ENCODE measurements at regions not wholly inside any gene's neighbourhood (a gene's known extent, or its start where the extent isn't known, plus 50 kb on each side); places are given as distances from the start of the nearest gene placed in this dataset.
"Not testable (repeated sequence)": the region's sequence is repeated elsewhere in the genome, so short reads cannot be mapped to it uniquely, and the experiment has no call there.

DNA sequence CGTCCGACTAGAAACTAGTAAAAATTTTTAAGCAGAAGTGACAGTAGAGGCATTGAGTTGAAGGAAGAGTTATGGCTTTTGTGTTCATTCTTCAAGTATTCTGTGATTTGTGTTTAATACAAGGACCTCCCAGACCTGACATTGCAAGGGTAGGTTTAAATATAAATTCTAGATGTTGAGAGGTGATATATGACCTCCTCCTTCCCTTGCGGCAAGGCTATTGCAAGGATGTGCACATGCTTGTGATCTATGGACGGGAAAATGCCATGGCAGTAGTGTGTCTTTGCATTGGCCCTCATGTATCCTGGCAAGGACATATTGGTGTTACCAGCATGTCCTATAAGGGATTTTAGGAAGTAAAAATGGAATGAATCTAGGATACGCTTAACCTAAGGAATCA lies 143.5 kb downstream of the NEDD1 start:
- Mint-ChIP-seq H3K9me3 (no peaks in the 10 kb centered on the region), H3K27ac (no peak overlapping the region), H3K36me3 (ENCODE audit: low read depth) (no peaks in the 10 kb centered on the region), H3K4me3 (no peak overlapping the region), H3K4me1 (ENCODE audit: low read depth) (no peaks in the 10 kb centered on the region), H3K27me3 (ENCODE audit: insufficient read depth) (peaks cover 3% of the 10 kb centered on the region)
- DNase-seq (ENCODE audit: low spot score) = no peak
- intact Hi-C loops (cut with micrococcal nuclease) = no loop called here

- H3K27ac Mint-ChIP-seq = no peak overlapping the region
- no peak for DNase-seq (ENCODE audit: low spot score)
- H3K36me3 Mint-ChIP-seq (ENCODE audit: low read depth) = no peaks in the 10 kb centered on the region
- H3K4me1 Mint-ChIP-seq (ENCODE audit: low read depth) = no peaks in the 10 kb centered on the region
- peaks cover 2% of the 10 kb centered on the region for H3K27me3 Mint-ChIP-seq (ENCODE audit: insufficient read depth)
- H3K4me3 Mint-ChIP-seq = no peak overlapping the region
- intact Hi-C loops (cut with micrococcal nuclease) = no loop called here
- no peaks in the 10 kb centered on the region for H3K9me3 Mint-ChIP-seq
Observed at GRCh38 chr12:97051341-97051740, 144.3 kb downstream of the NEDD1 start.

GRCh38 chr12:97061171-97061570 lies 154.1 kb downstream of the NEDD1 start:
- no peaks in the 10 kb centered on the region for H3K9me3 Mint-ChIP-seq
- DNase-seq (ENCODE audit: low spot score) = no peak
- no peaks in the 10 kb centered on the region for H3K36me3 Mint-ChIP-seq (ENCODE audit: low read depth)
- no peak overlapping the region for H3K4me3 Mint-ChIP-seq
- intact Hi-C loops (cut with micrococcal nuclease) = no loop called here
- no peaks in the 10 kb centered on the region for H3K4me1 Mint-ChIP-seq (ENCODE audit: low read depth)
- no peak overlapping the region for H3K27ac Mint-ChIP-seq
- peaks cover 4% of the 10 kb centered on the region for H3K27me3 Mint-ChIP-seq (ENCODE audit: insufficient read depth)

- DNase-seq (ENCODE audit: low spot score) = no peak
- Mint-ChIP-seq H3K27me3 (ENCODE audit: insufficient read depth) (peaks cover 4% of the 10 kb centered on the region), H3K4me3 (no peak overlapping the region), H3K36me3 (ENCODE audit: low read depth) (no peaks in the 10 kb centered on the region), H3K9me3 (no peaks in the 10 kb centered on the region), H3K4me1 (ENCODE audit: low read depth) (no peaks in the 10 kb centered on the region), H3K27ac (no peak overlapping the region)
- intact Hi-C loops (cut with micrococcal nuclease) = no loop called here
Observed at GRCh38 chr12:97063292-97063935, 156.4 kb downstream of the NEDD1 start.

DNA sequence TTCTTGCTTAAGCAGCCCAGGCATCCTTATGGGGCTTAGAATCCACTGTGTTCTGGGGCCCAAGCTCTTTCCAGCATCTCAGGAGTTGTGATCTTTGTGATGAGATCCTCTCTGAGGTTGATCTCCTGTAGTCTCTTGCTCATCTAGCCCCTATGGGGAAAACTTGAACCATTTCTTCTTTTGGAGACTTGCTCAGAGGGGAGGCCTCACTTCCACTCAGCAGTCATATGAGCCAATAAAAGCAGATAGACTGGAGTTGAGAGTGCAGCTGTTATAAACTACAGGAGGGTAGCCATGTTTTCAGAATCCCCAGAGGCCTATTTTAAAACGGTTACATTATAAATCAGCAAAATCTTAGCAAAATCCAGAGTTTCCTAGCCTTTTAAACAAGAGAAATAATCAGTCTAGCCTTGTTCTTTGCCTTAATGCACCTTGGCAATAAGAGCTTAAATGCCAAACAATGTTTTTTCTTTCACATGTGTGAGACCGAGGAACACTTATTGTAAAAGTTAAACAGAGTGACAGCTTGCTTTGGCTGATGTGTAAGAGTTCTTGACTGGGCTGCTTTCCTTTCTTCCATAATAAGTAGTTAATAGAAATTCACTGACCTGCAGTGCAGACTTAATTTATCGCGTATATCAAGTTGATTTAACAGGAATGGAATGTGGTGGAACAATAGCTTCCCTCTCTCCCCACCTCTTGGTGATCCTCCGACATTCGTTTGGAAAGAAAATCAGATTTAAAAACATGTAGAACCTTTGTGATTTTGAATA lies 168.3 kb downstream of the NEDD1 start:
- H3K9me3 Mint-ChIP-seq = no peaks in the 10 kb centered on the region
- H3K36me3 Mint-ChIP-seq (ENCODE audit: low read depth) = no peaks in the 10 kb centered on the region
- DNase-seq (ENCODE audit: low spot score) = no peak
- H3K27ac Mint-ChIP-seq = no peak overlapping the region
- H3K27me3 Mint-ChIP-seq (ENCODE audit: insufficient read depth) = no peaks in the 10 kb centered on the region
- H3K4me1 Mint-ChIP-seq (ENCODE audit: low read depth) = no peaks in the 10 kb centered on the region
- no peak overlapping the region for H3K4me3 Mint-ChIP-seq
- intact Hi-C loops (cut with micrococcal nuclease) = no loop called here

- H3K36me3 Mint-ChIP-seq (ENCODE audit: low read depth) = no peaks in the 10 kb centered on the region
Observed at GRCh38 chr12:97075934-97076630, 169.0 kb downstream of the NEDD1 start.

GRCh38 chr12:97076912-97077311 lies 169.9 kb downstream of the NEDD1 start:
- H3K36me3 Mint-ChIP-seq (ENCODE audit: low read depth); H3K4me3 Mint-ChIP-seq; H3K27ac Mint-ChIP-seq; DNase-seq (ENCODE audit: low spot score); intact Hi-C loops (cut with micrococcal nuclease); H3K27me3 Mint-ChIP-seq (ENCODE audit: insufficient read depth); H3K4me1 Mint-ChIP-seq (ENCODE audit: low read depth); H3K9me3 Mint-ChIP-seq: not testable (repeated sequence)

More at GRCh38 chr12:97075934-97076630, 169.0 kb downstream of the NEDD1 start:
- intact Hi-C loops (cut with micrococcal nuclease) = no loop called here
- no peak overlapping the region for H3K27ac Mint-ChIP-seq
- H3K4me3 Mint-ChIP-seq = no peak overlapping the region
- H3K9me3 Mint-ChIP-seq = no peaks in the 10 kb centered on the region
- no peaks in the 10 kb centered on the region for H3K4me1 Mint-ChIP-seq (ENCODE audit: low read depth)
- no peak for DNase-seq (ENCODE audit: low spot score)
- no peaks in the 10 kb centered on the region for H3K27me3 Mint-ChIP-seq (ENCODE audit: insufficient read depth)

DNA sequence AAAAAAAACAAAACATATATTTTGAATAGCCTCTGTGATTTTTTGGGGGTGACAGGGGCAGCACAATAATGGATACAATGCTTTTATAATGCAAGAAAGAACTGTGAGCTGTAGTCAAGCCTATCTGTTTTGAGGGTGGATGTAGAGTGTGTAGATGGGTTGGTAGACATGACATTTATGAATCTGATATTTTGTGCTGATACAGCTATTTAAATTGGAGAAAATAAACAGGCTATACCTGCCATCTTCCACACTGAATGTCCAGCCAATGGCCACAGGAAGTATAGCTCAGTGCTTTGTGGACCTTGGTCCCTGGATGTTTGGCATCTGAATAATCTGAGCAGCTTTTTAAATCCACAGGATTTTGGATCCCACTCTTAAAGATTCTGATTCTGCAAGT lies 175.0 kb downstream of the NEDD1 start:
- intact Hi-C loops (cut with micrococcal nuclease) = no loop called here
- no peaks in the 10 kb centered on the region for H3K9me3 Mint-ChIP-seq
- DNase-seq (ENCODE audit: low spot score) = no peak
- no peak overlapping the region for H3K27ac Mint-ChIP-seq
- H3K36me3 Mint-ChIP-seq (ENCODE audit: low read depth) = no peaks in the 10 kb centered on the region
- no peak overlapping the region for H3K4me3 Mint-ChIP-seq
- no peaks in the 10 kb centered on the region for H3K4me1 Mint-ChIP-seq (ENCODE audit: low read depth)
- H3K27me3 Mint-ChIP-seq (ENCODE audit: insufficient read depth) = no peaks in the 10 kb centered on the region

- H3K27ac Mint-ChIP-seq = no peak overlapping the region
- no peaks in the 10 kb centered on the region for H3K9me3 Mint-ChIP-seq
- no peak overlapping the region for H3K4me3 Mint-ChIP-seq
- DNase-seq (ENCODE audit: low spot score) = no peak
- H3K27me3 Mint-ChIP-seq (ENCODE audit: insufficient read depth) = peaks cover 2% of the 10 kb centered on the region
- intact Hi-C loops (cut with micrococcal nuclease) = no loop called here
- H3K4me1 Mint-ChIP-seq (ENCODE audit: low read depth) = no peaks in the 10 kb centered on the region
- H3K36me3 Mint-ChIP-seq (ENCODE audit: low read depth) = no peaks in the 10 kb centered on the region
Observed at GRCh38 chr12:97093187-97093683, 186.2 kb downstream of the NEDD1 start.

DNA sequence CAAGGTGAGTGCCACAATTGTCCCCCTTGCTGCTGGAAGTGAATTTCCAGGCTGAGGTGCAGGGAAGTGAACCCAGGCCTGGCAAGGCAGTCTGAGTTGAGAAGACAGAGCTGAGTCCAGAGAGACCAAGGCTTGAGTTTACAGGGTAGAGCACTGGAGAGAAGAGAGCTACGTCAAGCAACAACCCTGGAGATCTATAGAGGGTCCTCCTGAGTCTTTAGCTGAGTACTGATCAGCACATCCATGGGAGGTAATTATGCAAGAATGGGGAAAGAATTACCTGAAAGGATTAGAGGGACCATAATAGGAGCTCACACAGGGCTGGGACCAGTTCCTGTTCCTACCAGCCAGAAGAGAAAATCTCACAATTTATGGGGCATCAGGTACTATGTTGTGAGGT lies 190.7 kb downstream of the NEDD1 start:
- no peaks in the 10 kb centered on the region for H3K9me3 Mint-ChIP-seq
- intact Hi-C loops (cut with micrococcal nuclease) = no loop called here
- H3K27me3 Mint-ChIP-seq (ENCODE audit: insufficient read depth) = peaks cover 2% of the 10 kb centered on the region
- H3K36me3 Mint-ChIP-seq (ENCODE audit: low read depth) = no peaks in the 10 kb centered on the region
- H3K27ac Mint-ChIP-seq = no peak overlapping the region
- no peak overlapping the region for H3K4me3 Mint-ChIP-seq
- DNase-seq (ENCODE audit: low spot score) = no peak
- H3K4me1 Mint-ChIP-seq (ENCODE audit: low read depth) = no peaks in the 10 kb centered on the region

- DNase-seq (ENCODE audit: low spot score) = no peak
- no peak overlapping the region for H3K27ac Mint-ChIP-seq
- H3K4me3 Mint-ChIP-seq = no peak overlapping the region
- no peaks in the 10 kb centered on the region for H3K36me3 Mint-ChIP-seq (ENCODE audit: low read depth)
- no peaks in the 10 kb centered on the region for H3K27me3 Mint-ChIP-seq (ENCODE audit: insufficient read depth)
- intact Hi-C loops (cut with micrococcal nuclease) = no loop called here
- no peaks in the 10 kb centered on the region for H3K4me1 Mint-ChIP-seq (ENCODE audit: low read depth)
- no peaks in the 10 kb centered on the region for H3K9me3 Mint-ChIP-seq
Observed at GRCh38 chr12:97109441-97109840, 202.4 kb downstream of the NEDD1 start.

- Mint-ChIP-seq H3K27me3 (ENCODE audit: insufficient read depth) (no peaks in the 10 kb centered on the region), H3K27ac (no peak overlapping the region), H3K4me3 (no peak overlapping the region), H3K9me3 (no peaks in the 10 kb centered on the region), H3K36me3 (ENCODE audit: low read depth) (no peaks in the 10 kb centered on the region), H3K4me1 (ENCODE audit: low read depth) (no peaks in the 10 kb centered on the region)
- DNase-seq (ENCODE audit: low spot score) = no peak
- intact Hi-C loops (cut with micrococcal nuclease) = no loop called here
Observed at GRCh38 chr12:97112136-97112535, 205.1 kb downstream of the NEDD1 start.

DNA sequence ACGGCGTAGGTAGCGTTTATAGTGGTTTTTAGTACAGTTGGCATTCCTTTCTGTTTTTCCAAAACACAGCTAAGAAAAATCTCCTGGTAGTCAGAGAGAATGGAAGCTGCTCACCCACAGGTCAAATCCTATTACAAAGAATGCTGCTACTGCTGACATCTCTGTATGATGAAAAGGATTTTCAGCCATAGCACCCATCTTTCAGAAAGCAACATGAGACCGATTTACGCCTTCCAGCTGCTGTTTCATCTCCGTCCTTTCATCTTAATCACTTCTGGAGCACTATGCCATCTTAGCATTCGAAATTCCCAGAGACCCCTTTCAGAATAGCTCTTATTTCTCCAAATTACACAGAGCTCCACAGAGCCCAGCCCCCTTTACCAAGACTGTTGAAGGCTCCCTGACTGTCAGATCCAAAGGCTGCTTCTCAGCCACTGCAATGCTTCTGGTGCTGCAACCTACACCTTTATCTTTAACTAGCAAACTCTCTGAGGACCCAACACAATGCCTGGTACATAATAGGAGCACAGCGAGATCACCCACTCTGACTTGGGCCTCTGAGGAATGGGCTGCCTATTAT lies 211.8 kb downstream of the NEDD1 start:
- no peaks in the 10 kb centered on the region for H3K9me3 Mint-ChIP-seq

More for the DNA sequence above, 211.8 kb downstream of the NEDD1 start:
- Mint-ChIP-seq H3K4me3 (no peak overlapping the region), H3K36me3 (ENCODE audit: low read depth) (no peaks in the 10 kb centered on the region), H3K27ac (no peak overlapping the region), H3K4me1 (ENCODE audit: low read depth) (no peaks in the 10 kb centered on the region), H3K27me3 (ENCODE audit: insufficient read depth) (no peaks in the 10 kb centered on the region)
- no peak for DNase-seq (ENCODE audit: low spot score)
- intact Hi-C loops (cut with micrococcal nuclease) = no loop called here
